H9 (cell line): ENCODE measurements at regions not wholly inside any gene's neighbourhood (a gene's known extent, or its start where the extent isn't known, plus 50 kb on each side); places are given as distances from the start of the nearest gene placed in this dataset.

Experiments
- DNase-seq: peaks from one replicate; pipeline ENCODE4 v3.0.0-alpha.2; 2017
- H2AFZ ChIP-seq: one replicate; pipeline ENCODE4 v1.6.1; 2013; ENCODE audit warnings: mild to moderate bottlenecking, low read length, control low read depth, moderate library complexity
- H2AK5ac ChIP-seq: 2 replicates; pipeline ENCODE4 v1.6.1; 2013; ENCODE audit warnings: low read length, control low read depth, mixed read lengths; ENCODE audit not compliant: insufficient read length
- H2BK120ac ChIP-seq: one replicate; pipeline ENCODE4 v1.6.1; 2013; ENCODE audit warnings: low read depth, mild to moderate bottlenecking, low read length, control low read depth, inconsistent platforms; ENCODE audit not compliant: poor library complexity, severe bottlenecking
- H2BK12ac ChIP-seq: 2 replicates; pipeline ENCODE4 v1.6.1; 2013; ENCODE audit warnings: low read length, control low read depth, mixed read lengths, low read depth; ENCODE audit not compliant: insufficient read length
- H2BK15ac ChIP-seq: 2 replicates; pipeline ENCODE4 v1.6.1; 2013; ENCODE audit warnings: low read depth, low read length, control low read depth
- H2BK20ac ChIP-seq: one replicate; pipeline ENCODE4 v1.6.1; 2013; ENCODE audit warnings: low read depth, mild to moderate bottlenecking, low read length, control low read depth, inconsistent platforms; ENCODE audit not compliant: poor library complexity, severe bottlenecking
- H2BK5ac ChIP-seq: 2 replicates; pipeline ENCODE4 v1.6.1; 2013; ENCODE audit warnings: low read length, control low read depth, mixed read lengths; ENCODE audit not compliant: insufficient read length
- H3K14ac ChIP-seq: 2 replicates; pipeline ENCODE4 v1.6.1; 2013; ENCODE audit warnings: low read length, control low read depth; ENCODE audit not compliant: insufficient read depth
- H3K18ac ChIP-seq: 2 replicates; pipeline ENCODE4 v1.6.1; 2013; ENCODE audit warnings: low read depth, mild to moderate bottlenecking, mixed read lengths, low read length, control low read depth; ENCODE audit not compliant: insufficient read length
- H3K23ac ChIP-seq: 2 replicates; pipeline ENCODE4 v1.6.1; 2013; ENCODE audit warnings: low read length, control low read depth, mixed read lengths, low read depth; ENCODE audit not compliant: insufficient read length
- H3K23me2 ChIP-seq: 2 replicates; pipeline ENCODE4 v1.6.1; 2013; ENCODE audit warnings: low read depth, mild to moderate bottlenecking, mixed read lengths, low read length, control low read depth; ENCODE audit not compliant: insufficient read length, poor library complexity, severe bottlenecking
- H3K27ac ChIP-seq: 2 replicates; pipeline ENCODE4 v1.5.1; 2013; ENCODE audit warnings: low read length, control low read depth, mixed read lengths, low read depth; ENCODE audit not compliant: insufficient read length
- H3K27me3 ChIP-seq: 2 replicates; pipeline ENCODE4 v1.6.1; 2013; ENCODE audit warnings: low read length, control low read depth, inconsistent platforms; ENCODE audit not compliant: insufficient read depth
- H3K4ac ChIP-seq: 2 replicates; pipeline ENCODE4 v1.6.1; 2013; ENCODE audit warnings: low read depth, mild to moderate bottlenecking, control low read depth, inconsistent platforms, low read length, moderate library complexity
- H3K4me1 ChIP-seq: 2 replicates; pipeline ENCODE4 v1.6.1; 2013; ENCODE audit warnings: low read length, control low read depth, inconsistent platforms; ENCODE audit not compliant: insufficient read depth
- H3K4me2 ChIP-seq: 2 replicates; pipeline ENCODE4 v1.6.1; 2013; ENCODE audit warnings: low read length, control low read depth, mixed read lengths; ENCODE audit not compliant: insufficient read length, insufficient read depth
- H3K56ac ChIP-seq: 2 replicates; pipeline ENCODE4 v1.6.1; 2013; ENCODE audit warnings: low read depth, mild to moderate bottlenecking, mixed read lengths, low read length, control low read depth; ENCODE audit not compliant: insufficient read length
- H3K79me1 ChIP-seq: 2 replicates; pipeline ENCODE4 v1.6.1; 2013; ENCODE audit warnings: low read depth, mild to moderate bottlenecking, moderate library complexity, low read length, control low read depth, inconsistent platforms; ENCODE audit not compliant: insufficient read depth, poor library complexity, severe bottlenecking
- H3K79me2 ChIP-seq: 2 replicates; pipeline ENCODE4 v1.6.1; 2013; ENCODE audit warnings: low read length, control low read depth, inconsistent platforms; ENCODE audit not compliant: insufficient read depth
- H3K9ac ChIP-seq: 2 replicates; pipeline ENCODE4 v1.6.1; 2013; ENCODE audit warnings: low read length, control low read depth, mixed read lengths; ENCODE audit not compliant: insufficient read length; ENCODE audit errors: extremely low read depth
- H3K9me3 ChIP-seq: one replicate; pipeline ENCODE4 v1.6.1; 2013; ENCODE audit warnings: low read depth, low read length, inconsistent platforms; ENCODE audit not compliant: control insufficient read depth
- H3T11ph ChIP-seq: one replicate; pipeline ENCODE4 v1.6.1; 2013; ENCODE audit warnings: mild to moderate bottlenecking, low read length, control low read depth, inconsistent platforms
- H4K20me1 ChIP-seq: one replicate; pipeline ENCODE4 v1.6.1; 2013; ENCODE audit not compliant: control insufficient read depth, insufficient read length, insufficient read depth
- H4K5ac ChIP-seq: 2 replicates; pipeline ENCODE4 v1.6.1; 2013; ENCODE audit warnings: low read depth, mild to moderate bottlenecking, mixed read lengths, low read length, control low read depth; ENCODE audit not compliant: insufficient read length
- H4K8ac ChIP-seq: replicated peaks from 2 replicates; pipeline ENCODE4 v1.6.1; 2013; ENCODE audit warnings: low read length, control low read depth, mixed read lengths, low read depth; ENCODE audit not compliant: insufficient read length
- H4K91ac ChIP-seq: 2 replicates; pipeline ENCODE4 v1.6.1; 2013; ENCODE audit warnings: low read depth, mild to moderate bottlenecking, moderate library complexity, mixed read lengths, low read length, control low read depth; ENCODE audit not compliant: insufficient read length
- H3K27ac Mint-ChIP-seq, 3 experiments: 2 replicates in 2 of 3; 3 replicates in 1 of 3; pipeline ENCODE4 v1.8.0; 2020 to 2021; ENCODE audit warnings: mixed read lengths in 3 of 3, mild to moderate bottlenecking in 1 of 3, moderate library complexity in 1 of 3
- H3K27me3 Mint-ChIP-seq: 2 replicates; pipeline ENCODE4 v1.8.0; 2021; ENCODE audit warnings: low read depth, mild to moderate bottlenecking, moderate library complexity, mixed read lengths
- H3K36me3 Mint-ChIP-seq, 3 experiments: 2 replicates in 2 of 3; 3 replicates in 1 of 3; pipeline ENCODE4 v1.8.0; 2020 to 2021; ENCODE audit warnings: low read depth in 3 of 3, mixed read lengths in 3 of 3; ENCODE audit not compliant: insufficient read depth in 1 of 3
- H3K4me1 Mint-ChIP-seq, 2 experiments: 2 replicates each; pipeline ENCODE4 v1.8.0; 2020; ENCODE audit warnings: mixed read lengths in 2 of 2
- H3K4me3 Mint-ChIP-seq, 2 experiments: 2 replicates in 1 of 2; 3 replicates in 1 of 2; pipeline ENCODE4 v1.8.0; 2020 to 2021; ENCODE audit warnings: mild to moderate bottlenecking in 2 of 2, mixed read lengths in 2 of 2, moderate library complexity in 1 of 2
- H3K9me3 Mint-ChIP-seq, 2 experiments: 2 replicates in 1 of 2; 3 replicates in 1 of 2; pipeline ENCODE4 v1.8.0; 2020; ENCODE audit warnings: mild to moderate bottlenecking in 2 of 2, mixed read lengths in 2 of 2, moderate library complexity in 1 of 2
- CTCF ChIP-seq: fragments of 200-600 bp; sonication (generic); conservative IDR thresholded peaks from 3 replicates; pipeline ENCODE4 v1.8.0; 2021; ENCODE audit warnings: antibody characterized with exemption, mild to moderate bottlenecking
- WGBS: extraction: QIAGEN DNeasy Blood & Tissue Kit; methylation state at CpG from one replicate; pipeline ENCODE4 v1.1.7; 2013; ENCODE audit warnings: missing lambda C conversion rate, low lambda C conversion rate, mixed read lengths; ENCODE audit not compliant: insufficient read length; ENCODE audit errors: extremely low coverage; 5-methylcytosine and 5-hydroxymethylcytosine counted together

- H2AFZ ChIP-seq: no peak overlapping the region
- H3T11ph ChIP-seq: no peak overlapping the region
- H3K23ac ChIP-seq: no peak overlapping the region
- H3K4me1 ChIP-seq: no peaks in the 10 kb centered on the region
- no peak overlapping the region for H2BK5ac ChIP-seq
- H3K56ac ChIP-seq: no peak overlapping the region
- no peak overlapping the region for H4K5ac ChIP-seq
- no peaks in the 10 kb centered on the region for H3K79me1 ChIP-seq
- H3K9ac ChIP-seq: no peak overlapping the region
- H3K4ac ChIP-seq: no peak overlapping the region
- H3K18ac ChIP-seq: no peak overlapping the region
- no CpG with 5 or more reads among the region's 7 CpGs for WGBS
- H4K8ac ChIP-seq: no peak overlapping the region
- no peak overlapping the region for H2BK12ac ChIP-seq
- H3K79me2 ChIP-seq: no peaks in the 10 kb centered on the region
- Mint-ChIP-seq H3K4me3 (no peak overlapping the region), H3K36me3 (no peaks in the 10 kb centered on the region), H3K27me3 (peaks cover 22% of the 10 kb centered on the region), H3K4me1 (peaks cover 5 to 9% of the 10 kb centered on the region in 2 experiments; a peak in 3 of 4 replicates), H3K9me3 (no peaks in the 10 kb centered on the region), H3K27ac (no peak overlapping the region)
- H2BK20ac ChIP-seq: no peak overlapping the region
- H3K23me2 ChIP-seq: no peaks in the 10 kb centered on the region
- H4K91ac ChIP-seq: no peak overlapping the region
- H3K27me3 ChIP-seq: no peaks in the 10 kb centered on the region
- H3K14ac ChIP-seq: no peak overlapping the region
- no peak for TF ChIP-seq CTCF
- no peak overlapping the region for H2AK5ac ChIP-seq
- no peak overlapping the region for H3K27ac ChIP-seq
- no peaks in the 10 kb centered on the region for H3K9me3 ChIP-seq
- H2BK15ac ChIP-seq: no peak overlapping the region
- H2BK120ac ChIP-seq: no peak overlapping the region
- H4K20me1 ChIP-seq: no peaks in the 10 kb centered on the region
- DNase-seq: no peak
- H3K4me2 ChIP-seq: no peak overlapping the region
Observed at GRCh38 chr10:70986623-70986950, 98.2 kb upstream of the PCBD1 start.
